ENCODE measurements at regions not wholly inside any gene's neighbourhood (a gene's known extent, or its start where the extent isn't known, plus 50 kb on each side); places are given as distances from the start of the nearest gene placed in this dataset.

DNA sequence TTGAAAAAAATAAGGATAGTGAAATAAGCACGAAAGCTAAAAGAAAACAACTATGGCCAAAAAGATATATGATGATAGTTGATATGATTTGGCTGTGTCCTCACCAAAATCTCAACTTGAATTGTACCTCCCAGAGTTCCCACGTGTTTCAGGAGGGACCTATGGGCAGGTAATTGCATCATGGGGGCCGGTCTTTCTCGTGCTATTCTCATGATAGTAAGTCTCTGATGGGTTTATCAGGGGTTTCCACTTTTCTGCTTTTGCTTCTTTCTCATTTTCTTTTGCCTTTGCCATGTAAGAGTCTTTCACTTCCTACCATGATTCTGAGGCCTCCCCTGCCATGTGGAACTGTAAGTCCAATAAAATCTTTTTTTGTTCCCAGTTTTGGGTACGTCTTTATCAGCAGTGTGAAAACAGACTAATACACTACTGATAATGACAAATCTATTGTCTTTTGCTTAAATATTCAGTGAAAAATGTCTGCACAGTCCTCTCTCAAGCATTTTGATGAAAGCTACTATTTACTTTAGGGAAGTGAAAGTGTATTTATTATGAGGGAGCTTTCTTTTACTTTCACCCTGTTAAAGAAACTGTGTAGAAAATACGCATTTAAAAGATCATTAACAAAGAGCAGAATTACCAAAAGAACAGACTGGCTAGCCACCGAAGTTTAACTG, 389.1 kb downstream of the HTR1B start:
- no peaks in the 10 kb centered on the region for H3K36me3 ChIP-seq (ENCODE audit: control insufficient read depth, insufficient read depth, low read length)
- no peak overlapping the region for H3K4me3 ChIP-seq (ENCODE audit: low read depth, low read length)
- no peaks in the 10 kb centered on the region for H3K27me3 ChIP-seq (replicated peaks; ENCODE audit: control insufficient read depth, insufficient read depth, low read length)
- H3K9me3 Mint-ChIP-seq (ENCODE audit: unreplicated experiment): no peaks in the 10 kb centered on the region
- H3K4me1 ChIP-seq: no peaks in the 10 kb centered on the region
- H3K4me3 Mint-ChIP-seq (ENCODE audit: unreplicated experiment): no peak overlapping the region
- BruUV-seq (replicated peaks): no TSS peak
- no peaks in the 10 kb centered on the region for H3K4me1 Mint-ChIP-seq (ENCODE audit: low read depth, unreplicated experiment)
- peaks cover 2% of the 10 kb centered on the region for H3K27me3 Mint-ChIP-seq (ENCODE audit: insufficient read depth, unreplicated experiment)
- intact Hi-C loops (cut with micrococcal nuclease; ENCODE audit: unreplicated experiment): no loop called here
- no peaks in the 10 kb centered on the region for H3K9me3 ChIP-seq
- TF ChIP-seq, protein P1, sequence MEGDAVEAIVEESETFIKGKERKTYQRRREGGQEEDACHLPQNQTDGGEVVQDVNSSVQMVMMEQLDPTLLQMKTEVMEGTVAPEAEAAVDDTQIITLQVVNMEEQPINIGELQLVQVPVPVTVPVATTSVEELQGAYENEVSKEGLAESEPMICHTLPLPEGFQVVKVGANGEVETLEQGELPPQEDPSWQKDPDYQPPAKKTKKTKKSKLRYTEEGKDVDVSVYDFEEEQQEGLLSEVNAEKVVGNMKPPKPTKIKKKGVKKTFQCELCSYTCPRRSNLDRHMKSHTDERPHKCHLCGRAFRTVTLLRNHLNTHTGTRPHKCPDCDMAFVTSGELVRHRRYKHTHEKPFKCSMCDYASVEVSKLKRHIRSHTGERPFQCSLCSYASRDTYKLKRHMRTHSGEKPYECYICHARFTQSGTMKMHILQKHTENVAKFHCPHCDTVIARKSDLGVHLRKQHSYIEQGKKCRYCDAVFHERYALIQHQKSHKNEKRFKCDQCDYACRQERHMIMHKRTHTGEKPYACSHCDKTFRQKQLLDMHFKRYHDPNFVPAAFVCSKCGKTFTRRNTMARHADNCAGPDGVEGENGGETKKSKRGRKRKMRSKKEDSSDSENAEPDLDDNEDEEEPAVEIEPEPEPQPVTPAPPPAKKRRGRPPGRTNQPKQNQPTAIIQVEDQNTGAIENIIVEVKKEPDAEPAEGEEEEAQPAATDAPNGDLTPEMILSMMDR (IDR thresholded peaks at IDR 0.05; ENCODE audit: insufficient read depth in 1 of 2, low read depth in 1 of 2, low read length in 1 of 2, severe bottlenecking in 1 of 2, unreplicated experiment in 1 of 2): no peak
- POLR2A ChIA-PET: no interaction called here
- no peaks in the 10 kb centered on the region for H3K36me3 Mint-ChIP-seq (ENCODE audit: insufficient read depth, unreplicated experiment)
- no peak overlapping the region for H3K27ac Mint-ChIP-seq (ENCODE audit: unreplicated experiment)
- DNase-seq: no peak
- CTCF ChIA-PET: interaction anchor here (0.7 kb wide), 1 partner anchor 432 kb away, joined by 3 read pairs; no protein-coding TSS in a partner anchor

DNA sequence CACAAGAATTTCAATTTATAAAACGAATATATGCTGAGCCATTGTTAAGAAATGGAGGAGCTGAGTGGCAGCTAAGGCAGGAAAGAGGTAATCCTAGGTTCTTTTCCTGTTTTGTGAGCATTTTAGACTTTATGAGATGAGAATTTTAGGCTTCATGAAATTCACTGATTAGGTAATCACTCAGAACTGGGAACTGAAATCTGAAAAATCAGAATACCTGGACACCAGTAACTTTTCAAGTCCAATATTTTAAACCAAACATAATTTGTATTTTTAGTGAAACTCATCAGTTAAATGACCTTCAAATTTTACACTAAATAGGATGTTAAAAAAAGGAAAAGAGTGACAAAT, 389.9 kb downstream of the HTR1B start:
- H3K36me3 ChIP-seq (ENCODE audit: control insufficient read depth, insufficient read depth, low read length): no peaks in the 10 kb centered on the region
- H3K27me3 ChIP-seq (replicated peaks; ENCODE audit: control insufficient read depth, insufficient read depth, low read length): no peaks in the 10 kb centered on the region
- no peaks in the 10 kb centered on the region for H3K9me3 ChIP-seq
- intact Hi-C loops (cut with micrococcal nuclease; ENCODE audit: unreplicated experiment): no loop called here
- ChIA-PET CTCF (no interaction called here), POLR2A (no interaction called here)
- no peaks in the 10 kb centered on the region for H3K36me3 Mint-ChIP-seq (ENCODE audit: insufficient read depth, unreplicated experiment)
- H3K4me3 Mint-ChIP-seq (ENCODE audit: unreplicated experiment): no peak overlapping the region
- H3K4me1 Mint-ChIP-seq (ENCODE audit: low read depth, unreplicated experiment): no peaks in the 10 kb centered on the region
- H3K27ac Mint-ChIP-seq (ENCODE audit: unreplicated experiment): no peak overlapping the region
- H3K4me1 ChIP-seq: no peaks in the 10 kb centered on the region
- H3K27me3 Mint-ChIP-seq (ENCODE audit: insufficient read depth, unreplicated experiment): peaks cover 2% of the 10 kb centered on the region
- no TSS peak for BruUV-seq (replicated peaks)
- DNase-seq: no peak
- TF ChIP-seq, protein P1 (IDR thresholded peaks at IDR 0.05; ENCODE audit: insufficient read depth in 1 of 2, low read depth in 1 of 2, low read length in 1 of 2, severe bottlenecking in 1 of 2, unreplicated experiment in 1 of 2): no peak
- H3K4me3 ChIP-seq (ENCODE audit: low read depth, low read length): no peak overlapping the region
- H3K9me3 Mint-ChIP-seq (ENCODE audit: unreplicated experiment): no peaks in the 10 kb centered on the region

DNA sequence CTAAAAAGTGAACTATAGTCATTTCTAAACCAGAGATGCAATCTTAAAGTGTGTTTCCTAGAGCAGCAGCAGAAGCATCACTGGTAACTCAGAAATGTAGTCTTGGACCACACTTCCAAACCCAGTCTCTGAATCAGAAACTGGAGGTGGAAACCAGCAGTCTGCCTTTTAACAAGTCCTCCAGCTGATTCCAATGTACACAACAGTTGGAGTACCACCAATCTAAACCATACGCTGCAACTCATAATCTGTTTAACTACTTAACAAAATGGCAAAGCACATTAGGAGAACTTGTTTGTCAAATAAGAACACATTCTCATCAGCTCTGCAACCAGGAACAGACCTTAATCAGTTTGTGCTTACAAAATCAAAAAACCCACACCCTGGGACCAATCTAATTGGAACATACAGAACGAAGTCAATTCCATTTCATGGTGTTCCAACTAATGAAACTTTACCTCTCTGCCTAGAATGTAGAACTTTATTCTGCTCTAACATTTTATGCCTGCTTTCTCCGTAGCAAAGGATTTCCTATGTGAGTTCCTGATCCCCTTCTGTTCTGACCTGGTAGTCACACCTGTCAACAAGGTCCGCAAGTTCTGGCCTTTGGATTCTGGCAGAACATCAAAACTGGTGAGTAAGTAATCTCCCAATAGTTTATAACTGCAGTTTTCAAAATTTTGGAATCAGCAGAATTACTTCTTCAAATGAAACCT, 390.4 kb downstream of the HTR1B start:
- BruUV-seq (replicated peaks): no TSS peak
- ChIA-PET CTCF (no interaction called here), POLR2A (no interaction called here)
- no peak for DNase-seq
- no peak overlapping the region for H3K4me3 ChIP-seq (ENCODE audit: low read depth, low read length)
- H3K9me3 ChIP-seq: no peaks in the 10 kb centered on the region
- intact Hi-C loops (cut with micrococcal nuclease; ENCODE audit: unreplicated experiment): no loop called here
- no peaks in the 10 kb centered on the region for H3K36me3 Mint-ChIP-seq (ENCODE audit: insufficient read depth, unreplicated experiment)
- H3K36me3 ChIP-seq (ENCODE audit: control insufficient read depth, insufficient read depth, low read length): no peaks in the 10 kb centered on the region
- H3K4me1 Mint-ChIP-seq (ENCODE audit: low read depth, unreplicated experiment): no peaks in the 10 kb centered on the region
- no peak overlapping the region for H3K4me3 Mint-ChIP-seq (ENCODE audit: unreplicated experiment)
- peaks cover 2% of the 10 kb centered on the region for H3K27me3 Mint-ChIP-seq (ENCODE audit: insufficient read depth, unreplicated experiment)
- no peaks in the 10 kb centered on the region for H3K4me1 ChIP-seq
- H3K27me3 ChIP-seq (replicated peaks; ENCODE audit: control insufficient read depth, insufficient read depth, low read length): no peaks in the 10 kb centered on the region
- H3K27ac Mint-ChIP-seq (ENCODE audit: unreplicated experiment): no peak overlapping the region
- no peaks in the 10 kb centered on the region for H3K9me3 Mint-ChIP-seq (ENCODE audit: unreplicated experiment)
- TF ChIP-seq, protein P1 (IDR thresholded peaks at IDR 0.05; ENCODE audit: insufficient read depth in 1 of 2, low read depth in 1 of 2, low read length in 1 of 2, severe bottlenecking in 1 of 2, unreplicated experiment in 1 of 2): no peak
